Keratinocyte (primary cell): ENCODE measurements at regions not wholly inside any gene's neighbourhood (a gene's known extent, or its start where the extent isn't known, plus 50 kb on each side); places are given as distances from the start of the nearest gene placed in this dataset.

ENCODE experiments used
- EZH2 ChIP-seq: IDR thresholded peaks from one replicate; pipeline ENCODE4 v1.6.1; 2012; ENCODE audit warnings: inconsistent platforms, mild to moderate bottlenecking, low read length, moderate library complexity
- TF ChIP-seq, protein P1 (sequence below), 3 experiments: IDR thresholded peaks in 1 of 3; conservative IDR thresholded peaks in 1 of 3; optimal IDR thresholded peaks in 1 of 3; 2 replicates in 2 of 3; 3 replicates in 1 of 3; pipeline versions ENCODE3 to v1.5.1; 2011; ENCODE audit warnings: low read length in 3 of 3, mild to moderate bottlenecking in 3 of 3, moderate library complexity in 2 of 3, control low read depth in 1 of 3, inconsistent platforms in 1 of 3; ENCODE audit not compliant: insufficient read depth in 2 of 3; ENCODE audit errors: extremely low read depth in 1 of 3

DNA sequence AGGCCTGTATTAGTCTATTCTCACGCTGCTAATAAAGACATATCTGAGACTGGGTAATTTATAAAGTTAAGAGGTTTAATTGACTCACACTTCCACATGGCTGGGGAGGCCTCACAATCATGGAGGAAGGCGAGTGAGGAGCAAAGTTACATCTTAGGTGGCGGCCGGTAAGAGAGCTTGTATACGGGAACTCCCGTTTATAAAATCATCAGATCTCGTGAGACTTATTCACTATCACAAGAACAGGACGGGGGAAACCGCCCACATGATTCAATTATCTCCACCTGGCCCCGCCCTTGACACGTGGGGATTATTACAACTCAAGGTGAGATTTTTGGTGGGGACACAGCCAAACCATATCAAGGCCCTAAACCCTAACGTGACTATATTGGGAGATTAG is 110.1 kb downstream of the LLPH start:
- TF ChIP-seq, protein P1, sequence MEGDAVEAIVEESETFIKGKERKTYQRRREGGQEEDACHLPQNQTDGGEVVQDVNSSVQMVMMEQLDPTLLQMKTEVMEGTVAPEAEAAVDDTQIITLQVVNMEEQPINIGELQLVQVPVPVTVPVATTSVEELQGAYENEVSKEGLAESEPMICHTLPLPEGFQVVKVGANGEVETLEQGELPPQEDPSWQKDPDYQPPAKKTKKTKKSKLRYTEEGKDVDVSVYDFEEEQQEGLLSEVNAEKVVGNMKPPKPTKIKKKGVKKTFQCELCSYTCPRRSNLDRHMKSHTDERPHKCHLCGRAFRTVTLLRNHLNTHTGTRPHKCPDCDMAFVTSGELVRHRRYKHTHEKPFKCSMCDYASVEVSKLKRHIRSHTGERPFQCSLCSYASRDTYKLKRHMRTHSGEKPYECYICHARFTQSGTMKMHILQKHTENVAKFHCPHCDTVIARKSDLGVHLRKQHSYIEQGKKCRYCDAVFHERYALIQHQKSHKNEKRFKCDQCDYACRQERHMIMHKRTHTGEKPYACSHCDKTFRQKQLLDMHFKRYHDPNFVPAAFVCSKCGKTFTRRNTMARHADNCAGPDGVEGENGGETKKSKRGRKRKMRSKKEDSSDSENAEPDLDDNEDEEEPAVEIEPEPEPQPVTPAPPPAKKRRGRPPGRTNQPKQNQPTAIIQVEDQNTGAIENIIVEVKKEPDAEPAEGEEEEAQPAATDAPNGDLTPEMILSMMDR (optimal IDR thresholded peaks at IDR 0.05 in 1 of 3, IDR thresholded peaks at IDR 0.05 in 1 of 3, conservative IDR thresholded peaks at IDR 0.05 in 1 of 3; ENCODE audit: extremely low read depth in 1 of 3, insufficient read depth in 2 of 3, low read length in 3 of 3) = no peak
- TF ChIP-seq EZH2 = no peak
